Coronary artery (tissue), 2 donors: ENCODE measurements at regions not wholly inside any gene's neighbourhood (a gene's known extent, or its start where the extent isn't known, plus 50 kb on each side); places are given as distances from the start of the nearest gene placed in this dataset.

Source experiments
- DNase-seq: peaks from one replicate; pipeline ENCODE4 v3.0.0-alpha.2; 2017; ENCODE audit warnings: low spot score
- H3K27ac ChIP-seq, 2 donors: fragments of 200-600 bp; sonication (generic); one replicate each; pipeline ENCODE4 v1.5.1; 2016 to 2019
- H3K4me3 ChIP-seq: fragments of 200-600 bp; sonication (generic); 2 replicates; pipeline ENCODE4 v1.5.1; 2016; ENCODE audit warnings: mild to moderate bottlenecking, moderate library complexity
- CTCF ChIP-seq: fragments of 200-600 bp; sonication (generic); IDR thresholded peaks from one replicate; pipeline ENCODE4 v1.5.1; 2019; ENCODE audit warnings: antibody characterized with exemption

- DNase-seq: no peak
- no peak for TF ChIP-seq CTCF
- Histone ChIP-seq H3K27ac (no peak overlapping the region), H3K4me3 (no peak overlapping the region)
Measured at GRCh38 chr3:152076148-152076547, 192.6 kb upstream of the MBNL1 start.

- Histone ChIP-seq H3K4me3 (no peak overlapping the region), H3K27ac (peak overlapping the region in 1 of 2 donors; percentile 42)
- TF ChIP-seq CTCF: no peak
- no peak for DNase-seq
Measured at GRCh38 chr3:152079980-152080379, 188.7 kb upstream of the MBNL1 start.

GRCh38 chr3:152083135-152083534 lies 185.6 kb upstream of the MBNL1 start:
- TF ChIP-seq CTCF: no peak
- Histone ChIP-seq H3K4me3 (no peak overlapping the region), H3K27ac (no peak overlapping the region)
- DNase-seq: no peak

- H3K27ac ChIP-seq: no peak overlapping the region
- H3K4me3 ChIP-seq: no peak overlapping the region
- DNase-seq: no peak
- no peak for TF ChIP-seq CTCF
Measured at GRCh38 chr3:152084441-152085158, 184.1 kb upstream of the MBNL1 start.

- Histone ChIP-seq H3K27ac (peak overlapping the region; percentile 71 to 75), H3K4me3 (no peak overlapping the region)
- TF ChIP-seq CTCF: no peak
Measured at GRCh38 chr3:152087153-152087552, 181.6 kb upstream of the MBNL1 start.

GRCh38 chr3:152089528-152089927 lies 179.2 kb upstream of the MBNL1 start:
- no peak overlapping the region for H3K4me3 ChIP-seq
- H3K27ac ChIP-seq: no peak overlapping the region
- DNase-seq: no peak
- TF ChIP-seq CTCF: no peak

More at GRCh38 chr3:152087153-152087552, 181.6 kb upstream of the MBNL1 start:
- DNase-seq: no peak

GRCh38 chr3:152091725-152092124 lies 177.0 kb upstream of the MBNL1 start:
- Histone ChIP-seq H3K4me3 (no peak overlapping the region), H3K27ac (no peak overlapping the region)
- no peak for TF ChIP-seq CTCF
- DNase-seq: no peak
